ENCODE measurements at regions not wholly inside any gene's neighbourhood (a gene's known extent, or its start where the extent isn't known, plus 50 kb on each side); places are given as distances from the start of the nearest gene placed in this dataset.

GRCh38 chr3:113088616-113089015 lies 97.8 kb downstream of the GTPBP8 start:
- intact Hi-C loops (cut with micrococcal nuclease) (no loop called here), in situ Hi-C loops (cut with MboI) (no loop called here)
- ChIA-PET CTCF (ENCODE audit: low intra/inter-chr PET ratio) (no interaction called here), POLR2A (no interaction called here)
- 0% methylated on average over 8 of the region's 8 CpGs for whole genome bisulfite sequencing (ENCODE audit: insufficient coverage, low coverage, missing lambda C conversion rate)
- no peak overlapping the region for H3K27ac ChIP-seq (ENCODE audit: extremely low read depth, low read depth, low read length)
- no peaks in the 10 kb centered on the region for H3K36me3 ChIP-seq (ENCODE audit: control insufficient read depth, insufficient read depth, low read length)
- no peak overlapping the region for H3K4me2 ChIP-seq (ENCODE audit: insufficient read depth, low read length)
- H3K79me2 ChIP-seq (ENCODE audit: control insufficient read depth, insufficient read depth, low read length) = no peaks in the 10 kb centered on the region
- ATAC-seq (no peak), DNase-seq (ENCODE audit: extremely low read depth in 1 of 4, low spot score in 3 of 4) (no peak), FAIRE-seq (no peak)
- no peaks in the 10 kb centered on the region for H3K9me1 ChIP-seq (ENCODE audit: control insufficient read depth, insufficient read depth, low read length)
- no peaks in the 10 kb centered on the region; a peak in 2 of 5 replicates for H3K27me3 ChIP-seq (ENCODE audit: control insufficient read depth in 2 of 2, insufficient read depth in 2 of 2, low read length in 2 of 2)
- no peaks in the 10 kb centered on the region for H4K20me1 ChIP-seq (replicated peaks; ENCODE audit: control insufficient read depth, insufficient read depth, low read length)
- no peak overlapping the region for H3K9ac ChIP-seq (ENCODE audit: insufficient read depth in 1 of 2, low read depth in 2 of 2, low read length in 2 of 2)
- H3K9me3 ChIP-seq (replicated peaks; ENCODE audit: control insufficient read depth, insufficient read depth, low read depth, low read length) = no peaks in the 10 kb centered on the region
- no TSS peak for BruUV-seq (replicated peaks)
- H3K4me1 ChIP-seq (replicated peaks in 1 of 2; ENCODE audit: control insufficient read depth in 2 of 2, insufficient read depth in 2 of 2, low read length in 2 of 2) = no peaks in the 10 kb centered on the region
- no peak overlapping the region for H3K4me3 ChIP-seq
- H2AFZ ChIP-seq (ENCODE audit: low read depth, low read length) = no peak overlapping the region
- no peak for TF ChIP-seq PBX2 (CRISPR knock-in tag; IDR thresholded peaks at IDR 0.05; ENCODE audit: low read depth)
- TF ChIP-seq PBX2 (tag; conservative IDR thresholded peaks at IDR 0.05; ENCODE audit: low read depth) = no peak
- TF ChIP-seq ZNF239 (CRISPR knock-in tag; IDR thresholded peaks at IDR 0.05) = no peak
- no peak for TF ChIP-seq ZBTB8A (IDR thresholded peaks at IDR 0.05; ENCODE audit: partially characterized antibody)
- TF ChIP-seq NCOA1 (IDR thresholded peaks at IDR 0.05; ENCODE audit: low read depth) = no peak
- TF ChIP-seq ELK3 (CRISPR knock-in tag; IDR thresholded peaks at IDR 0.05) = no peak
- TF ChIP-seq ZNF121 (CRISPR knock-in tag; conservative IDR thresholded peaks at IDR 0.05) = no peak
- no peak for TF ChIP-seq ASH1L (IDR thresholded peaks at IDR 0.05; ENCODE audit: borderline replicate concordance, low read depth, partially characterized antibody)
- TF ChIP-seq SIN3B (IDR thresholded peaks at IDR 0.05; ENCODE audit: low read depth) = no peak
- no peak for TF ChIP-seq ZNF232 (CRISPR knock-in tag; IDR thresholded peaks at IDR 0.05)
- no peak for TF ChIP-seq NR2C1 (IDR thresholded peaks at IDR 0.05)
- no peak for TF ChIP-seq NR2C1 (tag; IDR thresholded peaks at IDR 0.05)
- TF ChIP-seq BRF2 (IDR thresholded peaks at IDR 0.05; ENCODE audit: borderline replicate concordance, insufficient read depth, insufficient read length) = no peak
- no peak for TF ChIP-seq DMBX1 (CRISPR knock-in tag; IDR thresholded peaks at IDR 0.05; ENCODE audit: borderline replicate concordance)
- TF ChIP-seq DLX4 (CRISPR knock-in tag; IDR thresholded peaks at IDR 0.05) = no peak
- TF ChIP-seq KDM2B (CRISPR knock-in tag; IDR thresholded peaks at IDR 0.05) = no peak

Data from K562 (cell line).